ENCODE measurements at regions not wholly inside any gene's neighbourhood (a gene's known extent, or its start where the extent isn't known, plus 50 kb on each side); places are given as distances from the start of the nearest gene placed in this dataset.

DNA sequence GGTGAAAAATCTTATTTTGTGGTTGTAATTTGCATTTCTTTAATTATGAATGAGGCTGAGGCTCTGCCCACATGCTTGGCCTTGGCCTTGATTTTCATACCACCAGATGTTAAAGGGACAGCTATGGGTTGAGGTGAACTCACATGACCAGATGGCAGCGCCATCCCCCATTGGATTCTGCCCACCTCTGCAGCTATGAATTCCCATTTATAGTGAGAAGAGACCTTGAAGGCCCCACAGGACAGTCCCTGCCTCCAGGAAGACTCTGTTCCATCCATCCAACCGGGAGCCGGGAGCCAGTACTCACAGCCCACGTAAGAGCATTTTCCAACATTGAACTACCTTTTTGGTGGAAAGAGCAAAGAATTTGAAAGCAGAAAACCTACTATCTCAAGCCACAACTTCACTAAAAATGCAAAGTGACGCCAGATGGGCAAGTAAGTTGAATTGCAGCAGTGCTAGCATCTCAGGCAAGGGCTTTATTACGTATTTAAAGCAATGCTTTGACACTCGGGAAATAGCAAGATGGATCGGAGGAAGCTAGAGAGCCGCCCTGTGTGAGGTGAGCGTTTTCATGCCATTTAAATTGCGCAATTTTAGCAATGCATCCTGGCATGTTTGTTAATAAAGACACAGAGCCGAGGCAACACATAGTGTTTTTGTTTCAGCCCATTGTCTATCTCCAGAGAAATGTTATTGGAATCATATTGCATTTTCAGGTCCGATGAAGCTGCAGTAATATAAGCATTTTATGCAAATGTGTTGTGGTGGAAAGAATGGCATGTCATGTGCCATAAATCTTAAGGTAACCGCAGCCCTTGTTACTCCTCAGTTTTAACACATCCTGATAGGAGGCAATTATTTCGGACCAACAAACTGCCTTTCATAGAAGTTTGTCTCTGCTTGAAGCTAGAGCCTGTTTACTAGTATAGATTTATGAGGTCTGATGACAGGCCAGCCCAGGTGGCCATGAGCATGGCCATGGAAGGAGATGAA lies 273.4 kb upstream of the TNRC6C start:
- TF ChIP-seq, protein P1, sequence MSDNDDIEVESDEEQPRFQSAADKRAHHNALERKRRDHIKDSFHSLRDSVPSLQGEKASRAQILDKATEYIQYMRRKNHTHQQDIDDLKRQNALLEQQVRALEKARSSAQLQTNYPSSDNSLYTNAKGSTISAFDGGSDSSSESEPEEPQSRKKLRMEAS (IDR thresholded peaks at IDR 0.05) = no peak
- TF ChIP-seq EGR1 (IDR thresholded peaks at IDR 0.05) = no peak
- no peak for TF ChIP-seq TAF1 (IDR thresholded peaks at IDR 0.05; ENCODE audit: low read depth)
- peak; percentile 72 for TF ChIP-seq CEBPB (IDR thresholded peaks at IDR 0.05)

DNA sequence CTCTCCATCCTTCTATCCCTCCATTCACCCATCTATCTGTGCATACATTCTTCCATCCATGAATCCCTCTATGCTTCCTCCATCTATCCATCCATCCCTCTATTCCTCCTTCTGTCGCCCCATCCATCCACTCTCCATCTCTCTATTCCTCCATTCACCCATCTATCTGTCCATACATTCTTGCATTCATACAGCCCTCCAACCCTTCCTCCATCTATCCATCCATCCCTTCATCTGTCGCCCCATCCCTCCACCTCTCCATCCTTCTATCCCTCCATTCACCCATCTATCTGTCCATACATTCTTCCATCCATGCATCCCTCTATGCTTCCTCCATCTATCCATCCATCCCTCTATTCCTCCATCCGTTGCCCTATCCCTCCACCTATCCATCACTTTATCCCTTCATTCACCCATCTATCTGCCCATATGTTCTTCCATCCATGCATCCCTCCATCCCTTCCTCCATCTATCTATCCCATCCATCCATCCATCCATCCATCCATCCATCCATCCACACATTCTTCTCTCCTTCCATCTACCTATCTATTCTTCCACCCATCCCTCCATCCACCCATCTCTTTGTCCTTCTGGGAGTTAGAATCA lies 272.5 kb upstream of the TNRC6C start:
- TF ChIP-seq CREB1 (IDR thresholded peaks at IDR 0.05; ENCODE audit: low read depth) (no peak), TCF12 (IDR thresholded peaks at IDR 0.05; ENCODE audit: low read depth) (no peak), TEAD4 (IDR thresholded peaks at IDR 0.05) (no peak), CEBPB (IDR thresholded peaks at IDR 0.05) (no peak), TAF1 (IDR thresholded peaks at IDR 0.05; ENCODE audit: low read depth) (no peak), YY1 (IDR thresholded peaks at IDR 0.05; ENCODE audit: low read depth) (no peak), EP300 (IDR thresholded peaks at IDR 0.05; ENCODE audit: borderline replicate concordance) (no peak), RAD21 (IDR thresholded peaks at IDR 0.05; ENCODE audit: low read depth) (no peak)
- TF ChIP-seq, protein P1 (IDR thresholded peaks at IDR 0.05) = no peak
- TF ChIP-seq, protein P2, sequence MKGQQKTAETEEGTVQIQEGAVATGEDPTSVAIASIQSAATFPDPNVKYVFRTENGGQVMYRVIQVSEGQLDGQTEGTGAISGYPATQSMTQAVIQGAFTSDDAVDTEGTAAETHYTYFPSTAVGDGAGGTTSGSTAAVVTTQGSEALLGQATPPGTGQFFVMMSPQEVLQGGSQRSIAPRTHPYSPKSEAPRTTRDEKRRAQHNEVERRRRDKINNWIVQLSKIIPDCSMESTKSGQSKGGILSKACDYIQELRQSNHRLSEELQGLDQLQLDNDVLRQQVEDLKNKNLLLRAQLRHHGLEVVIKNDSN (IDR thresholded peaks at IDR 0.05) = no peak

DNA sequence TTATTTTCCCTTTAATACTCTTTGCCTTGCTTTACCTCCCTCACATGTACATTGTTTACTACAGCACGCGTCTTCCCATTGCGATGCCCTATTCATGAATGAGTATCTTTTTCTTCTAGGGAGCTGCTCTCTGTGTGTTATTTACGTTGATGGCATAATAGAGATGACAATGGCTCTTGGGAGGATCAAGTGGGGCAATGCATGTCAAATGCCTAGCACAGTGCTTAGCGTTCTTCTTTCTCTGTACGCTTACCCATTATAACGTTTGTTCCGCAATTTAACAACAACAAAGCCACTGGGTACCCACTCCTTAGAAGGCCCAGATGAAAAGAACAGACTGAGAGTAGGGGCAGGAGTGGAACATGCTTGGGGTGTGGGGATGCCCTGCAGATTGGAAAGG lies 271.6 kb upstream of the TNRC6C start:
- TF ChIP-seq EGR1 (IDR thresholded peaks at IDR 0.05) = no peak
- TF ChIP-seq, protein P3, sequence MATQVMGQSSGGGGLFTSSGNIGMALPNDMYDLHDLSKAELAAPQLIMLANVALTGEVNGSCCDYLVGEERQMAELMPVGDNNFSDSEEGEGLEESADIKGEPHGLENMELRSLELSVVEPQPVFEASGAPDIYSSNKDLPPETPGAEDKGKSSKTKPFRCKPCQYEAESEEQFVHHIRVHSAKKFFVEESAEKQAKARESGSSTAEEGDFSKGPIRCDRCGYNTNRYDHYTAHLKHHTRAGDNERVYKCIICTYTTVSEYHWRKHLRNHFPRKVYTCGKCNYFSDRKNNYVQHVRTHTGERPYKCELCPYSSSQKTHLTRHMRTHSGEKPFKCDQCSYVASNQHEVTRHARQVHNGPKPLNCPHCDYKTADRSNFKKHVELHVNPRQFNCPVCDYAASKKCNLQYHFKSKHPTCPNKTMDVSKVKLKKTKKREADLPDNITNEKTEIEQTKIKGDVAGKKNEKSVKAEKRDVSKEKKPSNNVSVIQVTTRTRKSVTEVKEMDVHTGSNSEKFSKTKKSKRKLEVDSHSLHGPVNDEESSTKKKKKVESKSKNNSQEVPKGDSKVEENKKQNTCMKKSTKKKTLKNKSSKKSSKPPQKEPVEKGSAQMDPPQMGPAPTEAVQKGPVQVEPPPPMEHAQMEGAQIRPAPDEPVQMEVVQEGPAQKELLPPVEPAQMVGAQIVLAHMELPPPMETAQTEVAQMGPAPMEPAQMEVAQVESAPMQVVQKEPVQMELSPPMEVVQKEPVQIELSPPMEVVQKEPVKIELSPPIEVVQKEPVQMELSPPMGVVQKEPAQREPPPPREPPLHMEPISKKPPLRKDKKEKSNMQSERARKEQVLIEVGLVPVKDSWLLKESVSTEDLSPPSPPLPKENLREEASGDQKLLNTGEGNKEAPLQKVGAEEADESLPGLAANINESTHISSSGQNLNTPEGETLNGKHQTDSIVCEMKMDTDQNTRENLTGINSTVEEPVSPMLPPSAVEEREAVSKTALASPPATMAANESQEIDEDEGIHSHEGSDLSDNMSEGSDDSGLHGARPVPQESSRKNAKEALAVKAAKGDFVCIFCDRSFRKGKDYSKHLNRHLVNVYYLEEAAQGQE (IDR thresholded peaks at IDR 0.05; ENCODE audit: low read depth) = no peak
- TF ChIP-seq CEBPB (IDR thresholded peaks at IDR 0.05) = no peak
- TF ChIP-seq, protein P2 (IDR thresholded peaks at IDR 0.05) = no peak
- TF ChIP-seq, protein P1 (IDR thresholded peaks at IDR 0.05) = no peak
- TF ChIP-seq TEAD4 (IDR thresholded peaks at IDR 0.05) = no peak
- no peak for TF ChIP-seq YY1 (IDR thresholded peaks at IDR 0.05; ENCODE audit: low read depth)
- no peak for TF ChIP-seq RAD21 (IDR thresholded peaks at IDR 0.05; ENCODE audit: low read depth)
- no peak for TF ChIP-seq TAF1 (IDR thresholded peaks at IDR 0.05; ENCODE audit: low read depth)
- no peak for TF ChIP-seq TCF12 (IDR thresholded peaks at IDR 0.05; ENCODE audit: low read depth)

DNA sequence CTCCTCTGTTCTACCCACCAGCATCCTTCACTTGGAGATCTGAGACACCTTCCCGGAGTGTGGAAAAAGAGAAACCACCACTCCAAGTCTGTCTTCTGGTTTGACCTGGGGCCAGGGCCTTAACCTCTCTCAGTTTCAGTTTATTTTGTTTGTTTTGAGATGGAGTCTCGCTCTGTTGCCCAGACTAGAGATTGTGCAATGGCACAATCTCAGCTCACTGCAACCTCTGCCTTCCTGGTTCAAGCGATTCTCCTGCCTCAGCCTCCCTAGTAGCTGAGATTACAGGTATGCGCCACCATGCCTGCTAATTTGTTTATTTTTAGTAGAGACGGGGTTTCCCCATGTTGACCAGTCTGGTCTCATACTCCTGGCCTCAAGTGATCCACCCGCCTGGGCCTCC lies 271.1 kb upstream of the TNRC6C start:
- TF ChIP-seq NFIC (IDR thresholded peaks at IDR 0.05) (no peak), TCF12 (IDR thresholded peaks at IDR 0.05; ENCODE audit: low read depth) (no peak), CEBPB (IDR thresholded peaks at IDR 0.05) (no peak), RAD21 (IDR thresholded peaks at IDR 0.05; ENCODE audit: low read depth) (no peak), FOXM1 (IDR thresholded peaks at IDR 0.05; ENCODE audit: borderline replicate concordance, low read depth) (no peak), YY1 (IDR thresholded peaks at IDR 0.05; ENCODE audit: low read depth) (no peak), EP300 (IDR thresholded peaks at IDR 0.05; ENCODE audit: borderline replicate concordance) (no peak)
- TF ChIP-seq, protein P1 (IDR thresholded peaks at IDR 0.05) = no peak

DNA sequence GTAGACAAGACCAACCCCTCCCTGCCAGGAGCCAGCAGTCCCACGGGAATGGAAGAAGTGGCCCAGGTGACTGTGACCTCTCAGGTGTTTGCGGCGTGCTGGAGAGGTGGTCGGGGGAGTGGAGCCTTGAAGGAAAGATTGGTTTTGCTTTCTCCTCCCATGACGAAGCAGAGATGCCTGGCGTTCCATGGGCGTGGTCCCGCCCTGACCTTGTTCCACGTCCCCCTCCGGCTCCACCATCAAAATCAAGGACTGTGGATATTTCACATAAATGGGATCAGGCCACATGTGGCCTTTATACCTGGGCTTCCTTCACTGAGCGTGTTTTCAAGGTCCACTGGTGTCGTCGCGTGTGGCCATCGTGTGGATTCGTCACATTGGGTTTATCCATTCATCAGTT lies 270.6 kb upstream of the TNRC6C start:
- TF ChIP-seq NFIC (IDR thresholded peaks at IDR 0.05) (no peak), EGR1 (IDR thresholded peaks at IDR 0.05) (no peak), TCF12 (IDR thresholded peaks at IDR 0.05; ENCODE audit: low read depth) (no peak), EP300 (IDR thresholded peaks at IDR 0.05; ENCODE audit: borderline replicate concordance) (no peak), FOXM1 (IDR thresholded peaks at IDR 0.05; ENCODE audit: borderline replicate concordance, low read depth) (no peak), RAD21 (IDR thresholded peaks at IDR 0.05; ENCODE audit: low read depth) (no peak), CREB1 (IDR thresholded peaks at IDR 0.05; ENCODE audit: low read depth) (no peak), TAF1 (IDR thresholded peaks at IDR 0.05; ENCODE audit: low read depth) (no peak), CEBPB (IDR thresholded peaks at IDR 0.05) (no peak), ZBTB7A (IDR thresholded peaks at IDR 0.05; ENCODE audit: low read depth) (no peak), YY1 (IDR thresholded peaks at IDR 0.05; ENCODE audit: low read depth) (no peak), TEAD4 (IDR thresholded peaks at IDR 0.05) (no peak)
- TF ChIP-seq, protein P2 (IDR thresholded peaks at IDR 0.05) = no peak
- TF ChIP-seq, protein P1 (IDR thresholded peaks at IDR 0.05) = no peak
- TF ChIP-seq, protein P3 (IDR thresholded peaks at IDR 0.05; ENCODE audit: low read depth) = no peak

Measured in Ishikawa (cell line).